ENCODE measurements at regions not wholly inside any gene's neighbourhood (a gene's known extent, or its start where the extent isn't known, plus 50 kb on each side); places are given as distances from the start of the nearest gene placed in this dataset.

DNA sequence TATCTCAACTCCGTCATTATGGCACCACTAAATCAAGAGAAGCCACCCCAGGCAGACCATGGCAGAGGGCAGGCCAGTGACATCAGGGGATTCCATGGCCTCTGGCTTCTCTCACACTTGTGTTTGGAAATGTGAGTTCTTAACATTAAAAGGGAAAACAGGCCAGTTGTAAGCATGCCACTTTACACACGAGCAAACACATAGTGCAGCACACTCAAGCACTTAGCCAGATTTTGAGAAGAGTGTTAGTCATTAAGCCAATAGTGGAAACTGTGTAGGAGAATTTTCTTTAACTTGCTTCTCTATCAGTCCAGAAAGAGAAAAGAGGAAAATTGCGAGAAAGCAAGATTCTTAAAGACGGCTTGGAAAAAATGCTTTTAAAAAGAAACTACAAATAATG is 401.5 kb downstream of the TDRD3 start:
- DNase-seq (ENCODE audit: low read depth, low spot score): no peak
- H4K20me1 ChIP-seq (ENCODE audit: control insufficient read depth, extremely low read depth, insufficient read depth, low read length): no peaks in the 10 kb centered on the region
- no peak overlapping the region for H3K27ac ChIP-seq (ENCODE audit: control insufficient read depth, insufficient read depth, low read length)
- FAIRE-seq: no peak
- TF ChIP-seq EZH2 (IDR thresholded peaks at IDR 0.05; ENCODE audit: low read length): no peak
- TF ChIP-seq, protein P1, sequence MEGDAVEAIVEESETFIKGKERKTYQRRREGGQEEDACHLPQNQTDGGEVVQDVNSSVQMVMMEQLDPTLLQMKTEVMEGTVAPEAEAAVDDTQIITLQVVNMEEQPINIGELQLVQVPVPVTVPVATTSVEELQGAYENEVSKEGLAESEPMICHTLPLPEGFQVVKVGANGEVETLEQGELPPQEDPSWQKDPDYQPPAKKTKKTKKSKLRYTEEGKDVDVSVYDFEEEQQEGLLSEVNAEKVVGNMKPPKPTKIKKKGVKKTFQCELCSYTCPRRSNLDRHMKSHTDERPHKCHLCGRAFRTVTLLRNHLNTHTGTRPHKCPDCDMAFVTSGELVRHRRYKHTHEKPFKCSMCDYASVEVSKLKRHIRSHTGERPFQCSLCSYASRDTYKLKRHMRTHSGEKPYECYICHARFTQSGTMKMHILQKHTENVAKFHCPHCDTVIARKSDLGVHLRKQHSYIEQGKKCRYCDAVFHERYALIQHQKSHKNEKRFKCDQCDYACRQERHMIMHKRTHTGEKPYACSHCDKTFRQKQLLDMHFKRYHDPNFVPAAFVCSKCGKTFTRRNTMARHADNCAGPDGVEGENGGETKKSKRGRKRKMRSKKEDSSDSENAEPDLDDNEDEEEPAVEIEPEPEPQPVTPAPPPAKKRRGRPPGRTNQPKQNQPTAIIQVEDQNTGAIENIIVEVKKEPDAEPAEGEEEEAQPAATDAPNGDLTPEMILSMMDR (optimal IDR thresholded peaks at IDR 0.05 in 1 of 3, IDR thresholded peaks at IDR 0.05 in 1 of 3, conservative IDR thresholded peaks at IDR 0.05 in 1 of 3; ENCODE audit: extremely low read depth in 1 of 3, insufficient read depth in 2 of 3, low read length in 3 of 3): no peak
- no peaks in the 10 kb centered on the region for H3K4me1 ChIP-seq (ENCODE audit: control insufficient read depth, extremely low read depth, insufficient read depth, low read length)
- H3K36me3 ChIP-seq (ENCODE audit: control insufficient read depth in 2 of 2, extremely low read depth in 1 of 2, insufficient read depth in 2 of 2, low read length in 2 of 2): no peaks in the 10 kb centered on the region
- H3K9ac ChIP-seq (ENCODE audit: control insufficient read depth, extremely low read depth, insufficient read depth, low read length): no peak overlapping the region
- H3K79me2 ChIP-seq (ENCODE audit: control insufficient read depth, insufficient read depth, low read length): no peaks in the 10 kb centered on the region
- no peak overlapping the region for H3K4me3 ChIP-seq (ENCODE audit: control insufficient read depth in 2 of 3, extremely low read depth in 1 of 3, insufficient read depth in 2 of 3, low read depth in 1 of 3, low read length in 3 of 3)
- H3K4me2 ChIP-seq (ENCODE audit: control insufficient read depth, extremely low read depth, insufficient read depth, low read depth, low read length): no peak overlapping the region
- H3K9me3 ChIP-seq (ENCODE audit: control insufficient read depth, low read depth, low read length): no peaks in the 10 kb centered on the region
- H3K9me1 ChIP-seq (ENCODE audit: control insufficient read depth, extremely low read depth, insufficient read depth, low read length): no peaks in the 10 kb centered on the region
- no peak overlapping the region for H2AFZ ChIP-seq (ENCODE audit: control insufficient read depth, low read length)
- dilution Hi-C loops (cut with MboI; ENCODE audit: extremely low pct_ligation_motif_present, low sequenced_read_pairs): no loop called here
- H3K27me3 ChIP-seq (ENCODE audit: control insufficient read depth, extremely low read depth, insufficient read depth, low read length): no peaks in the 10 kb centered on the region

DNA sequence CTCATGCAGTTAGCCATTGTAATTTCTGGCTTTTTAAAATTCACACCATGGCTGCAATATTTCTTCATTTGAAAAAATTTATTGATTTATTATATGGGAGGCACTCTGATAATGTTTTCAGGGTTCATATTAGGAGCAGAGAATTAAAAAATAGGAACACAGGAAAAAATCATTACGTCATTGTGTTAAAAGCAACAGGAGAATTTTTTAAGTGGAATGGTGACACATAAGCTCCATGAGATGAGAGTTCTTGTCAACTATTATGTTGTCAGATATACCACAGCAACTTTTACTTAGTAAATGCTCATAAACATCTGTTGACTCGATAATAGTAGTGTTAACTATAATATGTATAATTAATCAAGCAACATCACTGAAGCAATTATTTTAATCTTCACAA is 400.1 kb downstream of the TDRD3 start:
- DNase-seq (ENCODE audit: low read depth, low spot score) (no peak), FAIRE-seq (no peak)
- Histone ChIP-seq H3K9ac (ENCODE audit: control insufficient read depth, extremely low read depth, insufficient read depth, low read length) (no peak overlapping the region), H3K4me2 (ENCODE audit: control insufficient read depth, extremely low read depth, insufficient read depth, low read depth, low read length) (no peak overlapping the region), H3K27me3 (ENCODE audit: control insufficient read depth, extremely low read depth, insufficient read depth, low read length) (no peaks in the 10 kb centered on the region), H3K9me1 (ENCODE audit: control insufficient read depth, extremely low read depth, insufficient read depth, low read length) (no peaks in the 10 kb centered on the region), H2AFZ (ENCODE audit: control insufficient read depth, low read length) (no peak overlapping the region), H3K79me2 (ENCODE audit: control insufficient read depth, insufficient read depth, low read length) (no peaks in the 10 kb centered on the region), H3K9me3 (ENCODE audit: control insufficient read depth, low read depth, low read length) (no peaks in the 10 kb centered on the region), H3K4me3 (ENCODE audit: control insufficient read depth in 2 of 3, extremely low read depth in 1 of 3, insufficient read depth in 2 of 3, low read depth in 1 of 3, low read length in 3 of 3) (no peak overlapping the region), H3K27ac (ENCODE audit: control insufficient read depth, insufficient read depth, low read length) (no peak overlapping the region), H3K4me1 (ENCODE audit: control insufficient read depth, extremely low read depth, insufficient read depth, low read length) (no peaks in the 10 kb centered on the region), H3K36me3 (ENCODE audit: control insufficient read depth in 2 of 2, extremely low read depth in 1 of 2, insufficient read depth in 2 of 2, low read length in 2 of 2) (no peaks in the 10 kb centered on the region), H4K20me1 (ENCODE audit: control insufficient read depth, extremely low read depth, insufficient read depth, low read length) (no peaks in the 10 kb centered on the region)
- dilution Hi-C loops (cut with MboI; ENCODE audit: extremely low pct_ligation_motif_present, low sequenced_read_pairs): no loop called here
- TF ChIP-seq, protein P1 (optimal IDR thresholded peaks at IDR 0.05 in 1 of 3, IDR thresholded peaks at IDR 0.05 in 1 of 3, conservative IDR thresholded peaks at IDR 0.05 in 1 of 3; ENCODE audit: extremely low read depth in 1 of 3, insufficient read depth in 2 of 3, low read length in 3 of 3): no peak
- TF ChIP-seq EZH2 (IDR thresholded peaks at IDR 0.05; ENCODE audit: low read length): no peak
